Anterior cingulate cortex (tissue), 58 donors: ENCODE measurements at regions not wholly inside any gene's neighbourhood (a gene's known extent, or its start where the extent isn't known, plus 50 kb on each side); places are given as distances from the start of the nearest gene placed in this dataset.
"Not testable (repeated sequence)": the region's sequence is repeated elsewhere in the genome, so short reads cannot be mapped to it uniquely, and the experiment has no call there.

ENCODE experiments used
- DNase-seq, 58 donors: peaks; one replicate each; lab custom pipeline; 2025; lab: John Stamatoyannopoulos, UW

DNA sequence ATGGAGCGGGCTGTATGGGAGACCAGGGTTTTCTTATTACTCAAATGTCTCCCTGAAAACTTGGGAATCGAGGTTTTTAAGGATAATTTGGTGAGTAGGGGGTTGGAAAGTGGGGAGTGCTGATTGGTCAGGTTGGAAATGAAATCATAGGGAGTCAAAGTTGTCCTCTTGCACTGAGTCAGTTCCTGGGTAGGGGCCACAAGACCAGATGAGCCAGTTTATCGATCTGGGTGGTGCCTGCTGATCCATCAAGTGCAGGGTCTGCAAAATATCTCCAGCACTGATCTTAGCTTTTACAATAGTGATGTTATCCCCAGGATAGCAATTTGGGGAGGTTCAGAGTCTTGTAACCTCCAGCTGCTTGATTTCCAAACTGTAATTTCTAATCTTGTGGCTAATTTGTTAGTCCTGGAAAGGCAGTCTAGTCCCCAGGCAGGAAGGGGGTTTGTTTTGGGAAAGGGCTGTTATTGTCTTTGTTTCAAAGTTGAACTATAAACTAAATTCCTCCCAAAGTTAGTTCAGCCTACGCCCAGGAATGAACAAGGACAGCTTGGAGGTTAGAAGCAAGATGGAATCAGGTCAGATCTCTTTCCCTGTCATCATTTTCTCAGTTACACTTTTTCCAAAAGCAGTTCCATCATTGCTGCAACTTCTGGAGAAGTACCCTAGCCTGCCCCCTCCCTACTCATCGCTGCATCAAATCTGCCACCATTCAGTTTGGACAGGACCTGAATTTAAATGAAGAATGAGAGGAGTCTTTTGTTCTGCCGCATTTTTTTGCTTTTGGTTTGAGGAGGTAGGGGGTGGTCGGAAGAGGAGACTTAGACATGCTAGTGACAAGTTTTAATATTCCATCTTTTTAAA is 236.4 kb upstream of the GALNT17 start:
- DNase-seq: not testable (repeated sequence)

DNA sequence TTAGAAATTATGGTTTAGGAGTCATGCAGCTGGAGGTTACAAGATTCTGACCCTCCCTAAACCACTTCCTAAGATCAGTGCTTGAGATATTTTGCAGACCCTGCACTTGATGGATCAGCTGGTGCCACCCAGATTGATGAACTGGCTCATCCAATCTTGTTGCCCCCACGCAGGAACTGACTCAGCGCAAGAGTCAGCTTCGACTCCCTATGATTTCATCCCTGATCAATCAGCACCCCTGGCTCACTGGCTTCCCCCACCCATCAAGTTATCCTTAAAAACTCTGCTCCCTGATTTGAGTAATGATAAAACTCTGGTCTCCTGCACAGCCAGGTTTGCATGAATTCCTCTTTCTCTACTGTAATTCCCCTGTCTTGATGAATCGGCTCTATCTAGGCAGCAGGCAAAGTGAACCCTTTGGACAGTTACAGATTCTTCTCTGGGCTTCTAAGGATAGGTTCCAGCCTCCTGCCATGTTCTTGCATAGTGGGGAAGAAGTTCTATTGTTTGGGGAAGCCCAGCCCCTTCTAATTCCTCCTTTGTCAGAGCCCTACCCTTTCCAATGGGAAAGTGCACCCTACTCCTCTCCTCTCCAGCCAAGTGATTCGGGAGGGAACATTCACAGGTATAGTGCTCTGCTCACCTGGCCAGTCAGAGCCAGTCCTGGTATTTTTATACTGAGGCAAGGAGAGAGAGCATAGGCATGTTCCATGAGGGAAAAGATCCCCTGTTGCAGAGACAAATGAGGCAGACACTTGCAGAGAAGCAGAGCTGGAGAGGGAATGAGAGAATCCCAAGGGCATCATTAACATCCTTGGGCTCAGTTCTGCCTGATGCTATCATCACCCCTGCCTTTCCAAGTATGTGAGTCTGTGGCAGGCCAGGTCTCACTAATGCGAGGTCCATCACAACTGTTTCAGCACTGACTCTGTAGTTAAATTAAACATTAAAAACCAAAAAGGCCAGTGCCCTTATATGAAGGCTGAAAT is 224.4 kb upstream of the GALNT17 start:
- DNase-seq: no peak

GRCh38 chr7:70913924-70914323 is 218.0 kb upstream of the GALNT17 start:
- no peak for DNase-seq

DNA sequence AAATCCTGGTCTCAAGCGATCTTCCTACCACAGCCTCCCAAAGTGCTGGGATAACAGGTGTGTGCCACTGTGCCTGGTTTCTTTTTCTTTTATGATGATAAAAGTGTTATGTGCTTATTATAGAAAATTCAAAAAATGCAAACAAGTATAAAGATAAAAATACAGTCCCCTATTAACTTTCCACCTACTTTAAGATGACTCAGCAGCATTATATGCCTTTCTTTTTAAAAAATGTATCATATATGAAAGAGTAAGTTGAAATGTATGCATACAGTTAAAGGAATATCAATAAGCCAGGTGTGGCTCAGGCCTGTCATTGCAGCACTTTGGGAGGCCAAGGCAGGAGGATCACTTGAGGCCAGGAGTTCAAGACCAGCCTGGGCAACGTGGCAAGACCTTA is 216.9 kb upstream of the GALNT17 start:
- DNase-seq: no peak

- DNase-seq: no peak
Measured at GRCh38 chr7:70919481-70920073, 212.4 kb upstream of the GALNT17 start.

GRCh38 chr7:70920876-70921275 is 211.1 kb upstream of the GALNT17 start:
- no peak for DNase-seq

- DNase-seq: peak in 4 of 58 donors; percentile 2 to 17 (median 7)
Measured at GRCh38 chr7:70923181-70923845, 208.6 kb upstream of the GALNT17 start.

DNA sequence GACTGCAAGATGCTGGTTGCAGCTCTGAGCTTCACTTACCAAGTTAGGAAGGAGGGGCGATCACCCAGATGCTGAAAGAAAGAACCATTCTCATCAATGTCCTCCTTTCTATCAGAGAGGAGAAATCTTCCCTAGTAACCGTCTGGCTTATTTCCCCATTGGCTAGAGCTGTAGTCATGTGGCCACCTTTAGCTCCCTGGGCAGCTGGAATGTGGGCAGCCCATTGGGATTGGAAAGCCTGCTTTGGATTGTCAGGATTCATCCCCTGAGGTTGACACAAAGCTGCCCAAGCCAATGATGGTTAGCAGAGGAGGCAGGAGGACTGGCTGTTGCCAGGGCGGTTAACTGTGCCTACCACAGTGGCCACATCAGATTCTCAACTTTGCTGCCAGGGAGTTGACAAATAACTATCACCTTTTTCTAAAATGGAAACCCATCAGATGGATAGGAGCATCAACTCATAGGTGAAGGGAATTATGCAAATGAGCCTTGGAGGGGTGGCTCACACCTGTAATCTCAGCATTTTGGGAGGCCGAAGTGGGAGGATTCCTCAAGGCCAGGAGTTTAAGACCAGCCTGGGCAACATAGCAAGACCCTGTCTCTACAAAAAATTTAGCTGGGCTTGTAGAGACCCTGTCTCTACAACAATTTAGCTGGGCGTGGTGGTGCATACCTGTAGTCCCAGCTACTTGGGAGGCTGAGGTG is 206.4 kb upstream of the GALNT17 start:
- no peak for DNase-seq

GRCh38 chr7:70926666-70927065 is 205.3 kb upstream of the GALNT17 start:
- DNase-seq: no peak

DNA sequence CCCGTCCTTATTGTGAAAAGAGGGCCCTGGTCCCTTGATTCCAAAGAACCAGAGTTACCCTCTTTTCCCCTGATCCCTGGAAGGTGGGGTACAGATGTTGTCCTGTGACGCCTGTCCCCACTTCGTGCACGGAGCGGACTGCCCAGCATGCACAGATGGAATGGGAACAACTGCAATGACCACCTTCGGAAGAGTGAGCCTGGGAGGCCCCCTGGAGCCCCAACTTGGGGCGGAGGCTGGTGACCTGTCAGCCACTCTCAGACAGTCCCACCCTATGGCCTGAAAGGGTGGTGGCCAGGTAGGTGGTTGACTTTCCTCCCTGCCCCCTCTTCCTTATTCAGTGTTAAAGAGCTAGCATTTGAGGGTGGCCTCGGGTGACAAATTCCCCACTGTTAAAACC is 196.6 kb upstream of the GALNT17 start:
- no peak for DNase-seq

DNA sequence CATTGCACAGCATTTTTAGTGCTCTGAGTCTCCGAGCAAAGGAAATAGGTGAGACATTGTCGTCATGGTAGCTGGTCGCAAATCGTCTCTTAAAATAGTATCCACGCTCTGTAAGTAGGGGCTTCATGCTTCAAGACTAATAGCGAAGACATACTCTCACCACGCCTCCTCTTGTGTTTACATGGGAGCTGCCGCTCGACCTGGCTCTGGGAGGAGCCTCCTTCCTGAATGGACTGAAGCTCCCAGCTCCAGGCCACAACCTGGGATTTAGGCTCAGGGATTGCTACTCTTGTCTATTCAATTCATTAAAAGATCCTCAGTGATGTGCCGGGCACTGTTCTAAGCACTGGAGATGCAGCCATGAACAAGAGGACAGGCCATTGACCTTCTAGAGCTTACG is 196.1 kb upstream of the GALNT17 start:
- no peak for DNase-seq

DNA sequence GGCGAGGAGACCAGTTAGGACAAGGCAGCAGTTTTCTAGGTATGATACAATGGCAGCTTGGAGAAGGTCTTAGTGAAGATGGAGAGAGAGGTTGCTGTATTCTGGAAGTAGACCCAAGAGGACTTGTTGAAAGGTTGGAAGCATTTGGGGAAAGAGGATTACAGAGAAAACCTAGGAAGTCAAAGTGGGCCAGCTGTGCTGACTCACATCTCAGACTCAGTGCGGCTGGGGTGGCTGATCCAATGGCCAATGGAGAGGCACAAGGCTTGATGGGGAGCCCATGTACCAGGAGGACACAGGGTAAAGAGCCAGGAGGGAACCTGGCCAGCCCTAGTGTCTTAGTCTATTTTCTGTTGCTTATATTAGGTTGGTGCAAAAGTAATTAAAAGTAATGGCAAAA is 194.5 kb upstream of the GALNT17 start:
- no peak for DNase-seq

GRCh38 chr7:70940597-70940996 is 191.3 kb upstream of the GALNT17 start:
- DNase-seq: no peak

DNA sequence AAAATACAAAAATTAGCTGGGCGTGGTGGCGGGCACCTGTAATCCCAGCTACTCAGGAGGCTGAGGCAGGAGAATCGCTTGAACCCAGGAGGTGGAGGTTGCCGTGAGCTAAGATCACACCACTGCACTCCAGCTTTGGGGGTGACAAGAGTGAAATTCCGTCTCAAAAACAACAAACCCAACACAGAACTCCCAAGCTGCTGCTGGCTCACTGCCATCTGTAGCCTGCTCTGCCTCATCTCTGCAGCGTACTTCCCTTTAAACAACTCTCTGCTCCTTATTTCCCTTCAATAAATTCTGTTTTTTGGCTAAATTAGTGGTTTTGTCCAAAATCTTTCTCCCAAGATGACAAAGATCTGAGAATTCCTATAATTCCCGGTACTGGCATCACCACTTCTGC is 189.2 kb upstream of the GALNT17 start:
- DNase-seq: no peak

GRCh38 chr7:70944516-70944915 is 187.4 kb upstream of the GALNT17 start:
- DNase-seq: no peak

DNA sequence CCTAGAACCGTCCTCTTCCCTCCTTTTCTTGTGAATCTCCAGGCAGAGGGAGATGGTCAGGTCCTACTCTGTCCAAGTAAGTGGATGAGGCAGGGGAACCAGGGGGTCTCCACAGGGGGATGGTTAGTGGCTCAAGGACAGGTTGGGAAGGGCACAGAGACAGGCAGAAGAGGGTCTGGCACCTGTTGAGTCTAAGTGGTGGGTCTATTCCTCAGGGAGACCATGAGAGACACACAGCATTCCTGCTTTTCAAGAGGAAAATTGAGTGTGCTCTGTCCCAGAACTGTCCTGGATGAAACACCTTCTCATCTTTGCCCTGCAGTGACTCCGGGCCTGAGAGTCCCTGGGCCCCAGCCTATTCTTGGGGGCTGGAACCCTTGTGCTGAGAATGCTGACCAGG is 184.8 kb upstream of the GALNT17 start:
- no peak for DNase-seq

DNA sequence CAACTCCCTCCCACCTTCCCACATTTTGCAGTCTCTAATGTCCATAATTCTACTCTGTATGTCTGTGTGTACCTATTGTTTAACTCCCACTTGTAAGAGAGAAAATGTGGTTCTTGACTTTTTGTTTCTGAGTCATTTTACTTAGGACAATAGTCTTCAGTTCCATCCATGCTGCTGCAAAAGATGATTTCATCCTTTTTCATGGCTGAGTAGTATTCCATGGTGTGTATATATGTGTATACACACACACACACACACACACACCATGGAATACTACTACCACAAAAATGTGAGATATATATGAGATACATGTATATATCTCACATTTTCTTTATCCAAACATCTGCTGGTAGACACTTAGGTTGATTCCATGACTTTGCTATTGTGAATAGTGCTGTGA is 182.1 kb upstream of the GALNT17 start:
- no peak for DNase-seq

- no peak for DNase-seq
Measured at GRCh38 chr7:70951271-70951962, 180.5 kb upstream of the GALNT17 start.

DNA sequence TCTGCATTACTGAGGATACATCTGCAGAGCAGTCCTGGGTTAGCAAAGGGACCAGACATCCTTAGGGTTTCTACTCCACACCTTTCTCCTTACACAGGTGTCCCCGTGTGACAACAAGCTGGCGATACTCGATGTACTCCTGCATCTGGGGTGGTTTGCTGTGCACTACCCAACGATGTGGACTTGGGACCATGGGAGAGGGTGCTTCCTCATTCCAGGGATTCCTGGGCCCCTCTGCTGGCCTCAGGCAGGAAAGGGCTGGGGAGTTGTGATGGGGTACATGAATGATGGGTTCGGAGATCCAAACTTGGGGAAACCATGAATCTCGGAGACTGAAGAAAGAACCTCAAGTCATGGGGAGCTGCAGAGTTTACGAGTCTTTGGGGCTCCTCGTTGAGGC is 179.6 kb upstream of the GALNT17 start:
- no peak for DNase-seq
